ENCODE measurements at regions not wholly inside any gene's neighbourhood (a gene's known extent, or its start where the extent isn't known, plus 50 kb on each side); places are given as distances from the start of the nearest gene placed in this dataset.

GRCh38 chr10:131024259-131025131 lies 287.0 kb downstream of the TCERG1L start:
- no peaks in the 10 kb centered on the region for H3K27me3 ChIP-seq
- no peak overlapping the region for H3K27ac ChIP-seq
- no peaks in the 10 kb centered on the region for H3K4me1 ChIP-seq
- DNase-seq, result no peak
- intact Hi-C loops (cut with DNase I; ENCODE audit: low total_unique reads), result no loop called here
- no peak overlapping the region for H3K4me3 ChIP-seq
- TF ChIP-seq POLR2A (IDR thresholded peaks at IDR 0.05) (no peak), CTCF (IDR thresholded peaks at IDR 0.05) (no peak)
- no peaks in the 10 kb centered on the region for H3K9me3 ChIP-seq
- no peaks in the 10 kb centered on the region for H3K36me3 ChIP-seq

GRCh38 chr10:131025333-131025732 lies 286.2 kb downstream of the TCERG1L start:
- no peaks in the 10 kb centered on the region for H3K4me1 ChIP-seq
- H3K27me3 ChIP-seq, result no peaks in the 10 kb centered on the region
- H3K9me3 ChIP-seq, result no peaks in the 10 kb centered on the region
- no peak overlapping the region for H3K4me3 ChIP-seq
- DNase-seq, result no peak
- intact Hi-C loops (cut with DNase I; ENCODE audit: low total_unique reads), result no loop called here
- H3K27ac ChIP-seq, result no peak overlapping the region
- no peaks in the 10 kb centered on the region for H3K36me3 ChIP-seq
- TF ChIP-seq CTCF (IDR thresholded peaks at IDR 0.05), result no peak

- H3K27ac ChIP-seq, result no peak overlapping the region
- no peaks in the 10 kb centered on the region for H3K27me3 ChIP-seq
- TF ChIP-seq CTCF (IDR thresholded peaks at IDR 0.05) (no peak), POLR2A (IDR thresholded peaks at IDR 0.05) (no peak)
- no peak for DNase-seq
- no peaks in the 10 kb centered on the region for H3K4me1 ChIP-seq
- H3K4me3 ChIP-seq, result no peak overlapping the region
- no peaks in the 10 kb centered on the region for H3K36me3 ChIP-seq
- no peaks in the 10 kb centered on the region for H3K9me3 ChIP-seq
- intact Hi-C loops (cut with DNase I; ENCODE audit: low total_unique reads), result no loop called here
These were observed 284.3 kb downstream of the TCERG1L start for GRCh38 chr10:131027256-131027655.

GRCh38 chr10:131031346-131031745 lies 280.2 kb downstream of the TCERG1L start:
- H3K4me3 ChIP-seq, result no peak overlapping the region
- no peaks in the 10 kb centered on the region for H3K4me1 ChIP-seq
- TF ChIP-seq POLR2A (IDR thresholded peaks at IDR 0.05) (no peak), CTCF (IDR thresholded peaks at IDR 0.05) (no peak)
- intact Hi-C loops (cut with DNase I; ENCODE audit: low total_unique reads), result no loop called here
- no peaks in the 10 kb centered on the region for H3K9me3 ChIP-seq
- no peaks in the 10 kb centered on the region for H3K36me3 ChIP-seq
- no peaks in the 10 kb centered on the region for H3K27me3 ChIP-seq
- no peak overlapping the region for H3K27ac ChIP-seq
- no peak for DNase-seq

- Histone ChIP-seq H3K27ac (no peak overlapping the region), H3K27me3 (no peaks in the 10 kb centered on the region), H3K4me1 (no peaks in the 10 kb centered on the region), H3K9me3 (no peaks in the 10 kb centered on the region), H3K36me3 (no peaks in the 10 kb centered on the region), H3K4me3 (no peak overlapping the region)
- intact Hi-C loops (cut with DNase I; ENCODE audit: low total_unique reads), result no loop called here
- no peak for DNase-seq
- no peak for TF ChIP-seq POLR2A (IDR thresholded peaks at IDR 0.05)
- no peak for TF ChIP-seq CTCF (IDR thresholded peaks at IDR 0.05)
These were observed 279.0 kb downstream of the TCERG1L start for GRCh38 chr10:131032329-131033165.
